GM23338 (cell line): ENCODE measurements at regions not wholly inside any gene's neighbourhood (a gene's known extent, or its start where the extent isn't known, plus 50 kb on each side); places are given as distances from the start of the nearest gene placed in this dataset.
"Not testable (repeated sequence)": the region's sequence is repeated elsewhere in the genome, so short reads cannot be mapped to it uniquely, and the experiment has no call there.

Experiments
- ATAC-seq: fragments of 200-7000 bp; cut with Tn5 transposase; 3 replicates; pipeline ENCODE4 v1.9.1; 2020
- DNase-seq: peaks from one replicate; pipeline ENCODE4 v3.0.0-alpha.2; 2015; ENCODE audit warnings: low spot score
- H2AFZ ChIP-seq: fragments of 200-600 bp; sonication (generic); 2 replicates; pipeline ENCODE4 v1.8.0; 2016; ENCODE audit warnings: antibody characterized with exemption, mild to moderate bottlenecking, moderate library complexity
- H3F3A ChIP-seq: fragments of 200-600 bp; sonication (generic); replicated peaks from 2 replicates; pipeline ENCODE4 v1.8.0; 2017; ENCODE audit warnings: antibody characterized with exemption, mixed run types, low read depth
- H3K27ac ChIP-seq: fragments of 200-600 bp; sonication (generic); 2 replicates; pipeline ENCODE4 v1.6.1; 2016; ENCODE audit warnings: low read depth
- H3K27me3 ChIP-seq: fragments of 200-600 bp; sonication (generic); 2 replicates; pipeline ENCODE4 v1.8.0; 2016; ENCODE audit warnings: mild to moderate bottlenecking, mixed run types, moderate library complexity; ENCODE audit not compliant: insufficient read depth
- H3K36me3 ChIP-seq: fragments of 200-600 bp; sonication (generic); 2 replicates; pipeline ENCODE4 v1.8.0; 2016; ENCODE audit warnings: mild to moderate bottlenecking; ENCODE audit not compliant: insufficient read depth
- H3K4me1 ChIP-seq: fragments of 200-600 bp; sonication (generic); 2 replicates; pipeline ENCODE4 v1.8.0; 2016; ENCODE audit warnings: mild to moderate bottlenecking, moderate library complexity; ENCODE audit not compliant: insufficient read depth
- H3K4me2 ChIP-seq: fragments of 200-600 bp; sonication (generic); 2 replicates; pipeline ENCODE4 v1.7.1; 2017; ENCODE audit warnings: mixed run types
- H3K4me3 ChIP-seq: fragments of 200-600 bp; sonication (generic); 2 replicates; pipeline ENCODE4 v1.6.1; 2016; ENCODE audit warnings: mixed run types
- H3K79me2 ChIP-seq: fragments of 200-600 bp; sonication (generic); replicated peaks from 2 replicates; pipeline ENCODE4 v1.8.0; 2017; ENCODE audit warnings: mild to moderate bottlenecking; ENCODE audit not compliant: insufficient read depth
- H3K9me2 ChIP-seq: fragments of 200-600 bp; sonication (generic); 2 replicates; pipeline ENCODE4 v1.8.0; 2017; ENCODE audit not compliant: insufficient read depth
- H4K20me1 ChIP-seq: fragments of 200-600 bp; sonication (generic); replicated peaks from 2 replicates; pipeline ENCODE4 v1.8.0; 2017; ENCODE audit warnings: mild to moderate bottlenecking; ENCODE audit not compliant: insufficient read depth
- H3K27ac Mint-ChIP-seq: 2 replicates; pipeline ENCODE4 v1.8.0; 2020; ENCODE audit warnings: inconsistent platforms, mild to moderate bottlenecking, moderate library complexity, mixed read lengths
- H3K27me3 Mint-ChIP-seq: 3 replicates; pipeline ENCODE4 v1.8.0; 2022; ENCODE audit warnings: low read depth, mild to moderate bottlenecking, moderate library complexity, mixed read lengths, inconsistent platforms; ENCODE audit not compliant: insufficient read depth, poor library complexity
- H3K36me3 Mint-ChIP-seq: 3 replicates; pipeline ENCODE4 v1.8.0; 2021; ENCODE audit warnings: low read depth, mild to moderate bottlenecking, inconsistent platforms, moderate library complexity, mixed read lengths
- H3K4me1 Mint-ChIP-seq: 3 replicates; pipeline ENCODE4 v1.8.0; 2020; ENCODE audit warnings: mild to moderate bottlenecking, inconsistent platforms, mixed read lengths
- H3K4me3 Mint-ChIP-seq: 3 replicates; pipeline ENCODE4 v1.8.0; 2021; ENCODE audit warnings: moderate library complexity, mild to moderate bottlenecking, inconsistent platforms, mixed read lengths
- H3K9me3 Mint-ChIP-seq: 3 replicates; pipeline ENCODE4 v1.8.0; 2020; ENCODE audit warnings: moderate library complexity, mild to moderate bottlenecking, inconsistent platforms, mixed read lengths

DNA sequence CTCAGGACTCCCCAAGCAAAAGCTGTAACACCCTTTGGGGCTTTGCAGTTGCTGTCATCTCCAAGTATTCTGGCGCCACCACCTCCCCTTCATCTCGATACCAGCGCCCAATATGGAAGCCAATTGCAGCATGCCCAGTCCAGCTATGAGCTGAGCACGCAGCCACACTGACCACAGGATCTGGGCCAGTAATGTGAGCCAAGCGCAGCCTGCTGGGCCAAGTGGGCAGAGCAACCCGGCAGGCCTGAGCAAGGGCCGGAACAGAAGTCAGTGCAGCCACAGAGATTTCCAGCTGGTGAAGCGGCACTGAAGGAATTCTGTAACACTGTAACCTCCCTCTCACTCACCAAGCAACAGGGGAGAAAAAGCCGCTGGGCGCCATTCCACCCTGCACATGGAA is 268.6 kb downstream of the SPATA31A1 start:
- H3K36me3 Mint-ChIP-seq, H3K9me2 ChIP-seq, H4K20me1 ChIP-seq, H3K4me1 ChIP-seq, H3K27me3 Mint-ChIP-seq, H3K27ac ChIP-seq, H3K4me3 Mint-ChIP-seq, H3K9me3 Mint-ChIP-seq, H2AFZ ChIP-seq, DNase-seq, H3K4me3 ChIP-seq, H3F3A ChIP-seq, H3K4me1 Mint-ChIP-seq, H3K4me2 ChIP-seq, H3K27me3 ChIP-seq, H3K36me3 ChIP-seq, H3K79me2 ChIP-seq, H3K27ac Mint-ChIP-seq: not testable (repeated sequence)
- ATAC-seq, result peak; percentile 56

DNA sequence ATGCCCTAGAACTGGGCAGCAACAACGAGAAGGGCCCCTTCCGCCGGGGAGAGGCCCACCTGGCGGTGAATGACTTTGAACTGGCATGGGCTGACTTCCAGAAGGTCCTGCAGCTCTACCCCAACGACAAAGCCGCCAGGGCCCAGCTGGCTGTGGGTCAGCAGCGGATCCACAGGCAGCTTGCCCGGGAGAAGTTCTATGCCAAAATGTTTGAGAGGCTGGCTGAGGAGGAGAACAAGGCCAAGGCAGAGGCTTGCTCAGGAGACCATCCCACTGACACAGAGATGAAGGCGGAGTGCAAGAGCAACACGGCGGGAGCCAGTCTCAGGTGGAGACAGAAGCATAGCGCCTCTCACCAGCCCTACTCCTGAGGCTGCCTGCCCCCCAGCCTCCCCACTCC is 276.6 kb downstream of the SPATA31A1 start:
- not testable (repeated sequence) for H3K27me3 ChIP-seq, H3K9me2 ChIP-seq, H3K36me3 Mint-ChIP-seq, H3K4me2 ChIP-seq, H3K27ac ChIP-seq, H4K20me1 ChIP-seq, H3K4me3 ChIP-seq, H2AFZ ChIP-seq, ATAC-seq, H3K4me1 ChIP-seq, DNase-seq, H3F3A ChIP-seq, H3K36me3 ChIP-seq, H3K79me2 ChIP-seq, H3K4me3 Mint-ChIP-seq, H3K4me1 Mint-ChIP-seq, H3K27me3 Mint-ChIP-seq, H3K27ac Mint-ChIP-seq, H3K9me3 Mint-ChIP-seq

DNA sequence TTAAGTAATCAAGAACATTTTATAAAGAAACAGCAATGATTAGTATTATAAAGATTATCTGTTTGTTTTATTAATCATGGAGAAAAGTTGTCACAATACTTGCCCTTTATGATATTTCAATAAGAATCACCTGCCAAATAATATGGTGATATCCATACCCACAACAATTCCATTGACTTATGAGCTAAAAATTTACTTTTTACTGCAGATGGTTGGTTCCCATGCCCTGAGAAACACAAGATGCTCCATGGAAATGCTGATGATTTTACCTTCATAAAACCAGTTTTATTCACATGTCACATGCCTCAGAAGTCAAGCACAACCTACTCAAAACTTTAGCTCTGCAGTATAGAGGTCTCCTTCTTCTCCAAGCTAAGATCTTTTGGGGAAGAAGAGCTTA is 293.6 kb downstream of the SPATA31A1 start:
- H3K36me3 Mint-ChIP-seq, DNase-seq, H3K4me3 ChIP-seq, H3K9me3 Mint-ChIP-seq, H3K27me3 ChIP-seq, H3K79me2 ChIP-seq, H3K27ac Mint-ChIP-seq, H3K27ac ChIP-seq, H3K4me1 ChIP-seq, H3K36me3 ChIP-seq, ATAC-seq, H3K27me3 Mint-ChIP-seq, H4K20me1 ChIP-seq, H2AFZ ChIP-seq, H3K4me1 Mint-ChIP-seq, H3F3A ChIP-seq, H3K9me2 ChIP-seq, H3K4me2 ChIP-seq, H3K4me3 Mint-ChIP-seq: not testable (repeated sequence)

DNA sequence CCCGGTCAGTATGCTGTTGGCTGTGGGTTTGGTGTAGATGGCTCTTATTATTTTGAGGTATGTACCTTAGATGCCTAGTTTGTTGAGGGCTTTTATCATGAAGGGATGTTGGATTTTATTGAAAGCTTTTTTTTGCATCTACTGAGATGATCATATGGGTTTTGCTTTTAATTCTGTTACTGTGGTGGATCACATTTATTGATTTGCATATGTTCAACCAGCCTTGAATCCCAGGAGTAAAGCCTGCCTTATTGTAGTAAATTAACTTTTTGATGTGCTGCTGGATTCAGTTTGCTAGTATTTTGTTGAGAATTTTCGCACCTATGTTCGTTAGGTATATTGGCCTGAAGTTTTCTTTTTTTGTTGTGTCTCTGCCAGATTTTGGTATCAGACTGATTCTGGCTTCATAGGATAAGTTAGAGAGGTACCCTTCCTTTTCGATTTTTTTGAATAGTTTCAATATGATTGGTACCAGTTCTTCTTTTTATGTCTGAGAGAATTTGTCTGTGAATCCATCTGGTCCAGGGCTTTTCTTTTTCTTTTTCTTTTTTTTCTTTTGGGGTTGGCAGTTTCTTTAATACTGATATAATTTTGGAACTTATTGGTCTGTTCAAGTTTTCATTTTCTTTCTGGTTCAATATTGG is 301.6 kb downstream of the SPATA31A1 start:
- not testable (repeated sequence) for H3K36me3 Mint-ChIP-seq, H3K4me3 ChIP-seq, H3K27ac Mint-ChIP-seq, H3K27me3 ChIP-seq, H3K79me2 ChIP-seq, H3K4me1 ChIP-seq, ATAC-seq, H3K27me3 Mint-ChIP-seq, H2AFZ ChIP-seq, H4K20me1 ChIP-seq, H3F3A ChIP-seq, H3K4me2 ChIP-seq, H3K27ac ChIP-seq, H3K36me3 ChIP-seq, H3K9me3 Mint-ChIP-seq, DNase-seq, H3K4me3 Mint-ChIP-seq, H3K4me1 Mint-ChIP-seq, H3K9me2 ChIP-seq

DNA sequence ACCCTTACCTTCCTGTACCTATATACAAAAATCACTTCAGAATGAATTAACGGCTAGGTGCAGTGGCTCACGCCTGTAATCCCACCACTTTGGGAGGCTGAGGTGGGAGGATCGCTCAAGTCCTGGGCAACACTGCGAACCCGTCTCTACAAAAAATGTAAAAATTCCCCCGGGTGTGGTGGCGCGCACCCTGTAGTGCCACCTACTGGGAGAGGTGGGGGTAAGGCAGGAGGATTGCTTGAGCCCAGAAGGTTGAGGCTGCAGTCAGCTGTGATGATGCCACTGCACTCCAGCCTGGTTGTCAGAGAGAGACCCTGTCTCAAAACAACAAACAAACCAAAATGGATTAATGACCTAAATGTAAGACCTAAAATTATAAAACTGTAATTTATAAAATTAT is 307.6 kb downstream of the SPATA31A1 start:
- ATAC-seq, result peak; percentile 86

DNA sequence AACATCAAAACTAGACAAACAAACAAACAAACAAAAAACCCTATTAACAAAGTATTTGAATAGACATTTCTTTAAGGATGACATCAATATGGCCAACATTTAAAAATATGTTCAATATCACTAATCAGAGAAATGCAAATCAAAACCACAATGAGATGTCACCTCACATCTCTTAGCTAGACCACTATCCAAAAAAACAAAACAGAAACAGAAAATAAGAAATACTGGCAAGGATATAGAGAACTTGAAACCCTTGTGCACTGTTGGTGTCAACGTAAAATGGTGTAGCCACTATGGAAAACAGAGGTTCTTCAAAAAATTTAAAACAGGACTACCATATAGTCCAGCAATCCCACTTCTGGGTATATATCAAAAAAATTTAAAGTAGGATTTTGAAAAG is 308.2 kb downstream of the SPATA31A1 start:
- not testable (repeated sequence) for H3K36me3 ChIP-seq, DNase-seq, H3K4me2 ChIP-seq, H3F3A ChIP-seq, H3K27ac ChIP-seq, H3K4me1 ChIP-seq, H3K4me3 ChIP-seq, H3K9me2 ChIP-seq, H3K9me3 Mint-ChIP-seq, H3K27ac Mint-ChIP-seq, H3K4me1 Mint-ChIP-seq, ATAC-seq, H4K20me1 ChIP-seq, H3K27me3 Mint-ChIP-seq, H3K4me3 Mint-ChIP-seq, H2AFZ ChIP-seq, H3K27me3 ChIP-seq, H3K79me2 ChIP-seq, H3K36me3 Mint-ChIP-seq

More for the DNA sequence above, 307.6 kb downstream of the SPATA31A1 start:
- H3K79me2 ChIP-seq, H3K9me2 ChIP-seq, H3K27ac Mint-ChIP-seq, H2AFZ ChIP-seq, H3K4me3 ChIP-seq, H3K9me3 Mint-ChIP-seq, DNase-seq, H3K27me3 ChIP-seq, H3K36me3 ChIP-seq, H3K4me1 ChIP-seq, H3F3A ChIP-seq, H3K4me2 ChIP-seq, H3K36me3 Mint-ChIP-seq, H4K20me1 ChIP-seq, H3K4me3 Mint-ChIP-seq, H3K27ac ChIP-seq, H3K27me3 Mint-ChIP-seq, H3K4me1 Mint-ChIP-seq: not testable (repeated sequence)

DNA sequence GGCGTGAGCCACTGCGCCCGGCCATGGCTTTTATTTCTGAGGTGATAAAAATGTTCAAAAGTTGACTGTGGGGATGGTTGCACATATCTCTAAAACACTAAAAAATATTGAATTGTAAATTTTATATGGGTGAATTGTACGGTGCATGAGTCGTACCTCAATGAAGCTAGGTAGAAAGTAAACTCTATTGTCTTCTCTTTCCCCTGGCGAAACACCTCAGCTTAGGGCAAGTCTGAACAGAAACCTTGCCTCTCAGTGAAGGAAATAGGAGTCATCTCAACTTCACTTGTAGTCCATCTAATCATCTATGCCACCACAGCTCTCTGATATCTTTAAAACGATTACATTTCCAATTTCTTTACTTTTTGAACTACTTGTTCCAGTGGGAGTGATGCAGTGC is 309.6 kb downstream of the SPATA31A1 start:
- not testable (repeated sequence) for H3K4me2 ChIP-seq, DNase-seq, H3F3A ChIP-seq, H4K20me1 ChIP-seq, H3K4me3 ChIP-seq, H3K79me2 ChIP-seq, H3K27me3 ChIP-seq, H3K27me3 Mint-ChIP-seq, ATAC-seq, H3K9me2 ChIP-seq, H3K9me3 Mint-ChIP-seq, H3K4me1 Mint-ChIP-seq, H3K36me3 ChIP-seq, H3K27ac Mint-ChIP-seq, H3K4me3 Mint-ChIP-seq, H2AFZ ChIP-seq, H3K27ac ChIP-seq, H3K36me3 Mint-ChIP-seq, H3K4me1 ChIP-seq
